ENCODE measurements at regions not wholly inside any gene's neighbourhood (a gene's known extent, or its start where the extent isn't known, plus 50 kb on each side); places are given as distances from the start of the nearest gene placed in this dataset.
A peak's percentile ranks its signal among the peaks of the same experiment; 100 is the strongest.

DNA sequence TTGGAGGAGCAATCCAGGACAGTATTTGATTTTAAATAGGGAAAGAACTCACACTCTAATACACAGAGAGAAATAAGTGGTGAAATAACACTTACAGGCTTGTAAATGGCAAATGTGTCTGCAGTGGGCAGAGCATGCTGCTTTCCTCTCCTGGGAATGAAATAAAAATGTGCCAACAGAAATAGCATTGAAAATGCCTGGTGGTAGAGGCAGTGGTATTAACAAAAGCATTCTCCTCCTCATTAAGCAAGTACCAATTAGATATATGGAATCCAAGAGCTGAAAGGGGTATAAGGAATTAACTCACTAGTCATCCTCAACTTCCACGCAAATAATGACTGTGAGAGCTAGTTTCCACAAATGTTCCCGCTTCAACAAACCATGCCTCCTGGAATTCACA lies 364.1 kb upstream of the KCNMB2 start:
- no peak overlapping the region for H3K27ac ChIP-seq (replicated peaks)
- H3K36me3 ChIP-seq = no peaks in the 10 kb centered on the region
- DNase-seq = no peak
- peaks cover 24% of the 10 kb centered on the region for H3K4me1 ChIP-seq
- TF ChIP-seq, protein P1, sequence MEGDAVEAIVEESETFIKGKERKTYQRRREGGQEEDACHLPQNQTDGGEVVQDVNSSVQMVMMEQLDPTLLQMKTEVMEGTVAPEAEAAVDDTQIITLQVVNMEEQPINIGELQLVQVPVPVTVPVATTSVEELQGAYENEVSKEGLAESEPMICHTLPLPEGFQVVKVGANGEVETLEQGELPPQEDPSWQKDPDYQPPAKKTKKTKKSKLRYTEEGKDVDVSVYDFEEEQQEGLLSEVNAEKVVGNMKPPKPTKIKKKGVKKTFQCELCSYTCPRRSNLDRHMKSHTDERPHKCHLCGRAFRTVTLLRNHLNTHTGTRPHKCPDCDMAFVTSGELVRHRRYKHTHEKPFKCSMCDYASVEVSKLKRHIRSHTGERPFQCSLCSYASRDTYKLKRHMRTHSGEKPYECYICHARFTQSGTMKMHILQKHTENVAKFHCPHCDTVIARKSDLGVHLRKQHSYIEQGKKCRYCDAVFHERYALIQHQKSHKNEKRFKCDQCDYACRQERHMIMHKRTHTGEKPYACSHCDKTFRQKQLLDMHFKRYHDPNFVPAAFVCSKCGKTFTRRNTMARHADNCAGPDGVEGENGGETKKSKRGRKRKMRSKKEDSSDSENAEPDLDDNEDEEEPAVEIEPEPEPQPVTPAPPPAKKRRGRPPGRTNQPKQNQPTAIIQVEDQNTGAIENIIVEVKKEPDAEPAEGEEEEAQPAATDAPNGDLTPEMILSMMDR (IDR thresholded peaks at IDR 0.05; ENCODE audit: borderline replicate concordance) = no peak
- intact Hi-C loops (cut with micrococcal nuclease) = no loop called here
- H3K9me3 ChIP-seq (replicated peaks) = peaks cover 11% of the 10 kb centered on the region
- no peaks in the 10 kb centered on the region for H3K27me3 ChIP-seq (ENCODE audit: low read depth)
- no peak overlapping the region for H3K4me3 ChIP-seq

DNA sequence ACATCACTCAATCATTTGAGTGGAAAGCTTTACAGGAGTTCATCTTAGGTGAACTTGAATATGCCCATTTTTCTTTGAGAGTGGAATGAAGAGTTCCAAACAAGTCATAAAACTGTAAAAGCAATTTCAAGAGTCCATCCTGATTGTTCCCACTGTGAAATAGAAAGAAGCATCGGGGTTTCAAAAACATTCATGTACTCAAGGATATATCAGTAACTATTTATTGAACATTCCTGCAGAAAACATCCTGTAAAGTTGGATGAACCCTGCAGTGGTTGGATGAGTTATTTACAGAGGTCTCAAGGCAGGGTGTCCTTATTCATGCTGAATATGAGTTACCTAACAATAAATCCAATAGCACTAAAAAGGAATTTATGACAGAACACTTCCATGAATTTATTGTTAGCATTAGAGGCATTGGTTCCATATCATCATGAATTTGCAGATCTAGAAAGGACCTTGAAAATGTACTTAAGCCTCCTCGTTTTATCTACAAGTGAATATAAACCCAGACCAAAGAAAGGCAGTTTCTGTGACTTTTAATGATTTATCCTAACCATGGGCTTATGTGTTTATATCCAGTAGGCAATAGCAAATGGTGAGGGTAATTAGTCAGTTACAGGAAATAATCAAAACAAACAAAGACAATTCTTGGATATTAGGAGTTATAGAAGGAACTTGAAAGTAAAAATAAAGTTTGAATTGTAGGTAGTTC lies 361.9 kb upstream of the KCNMB2 start:
- Histone ChIP-seq H3K27me3 (ENCODE audit: low read depth) (no peaks in the 10 kb centered on the region), H3K4me1 (peaks cover 24% of the 10 kb centered on the region), H3K27ac (replicated peaks) (no peak overlapping the region), H3K4me3 (no peak overlapping the region), H3K36me3 (no peaks in the 10 kb centered on the region), H3K9me3 (replicated peaks) (no peaks in the 10 kb centered on the region)
- no peak for DNase-seq
- TF ChIP-seq, protein P1 (IDR thresholded peaks at IDR 0.05; ENCODE audit: borderline replicate concordance) = no peak
- intact Hi-C loops (cut with micrococcal nuclease) = no loop called here

DNA sequence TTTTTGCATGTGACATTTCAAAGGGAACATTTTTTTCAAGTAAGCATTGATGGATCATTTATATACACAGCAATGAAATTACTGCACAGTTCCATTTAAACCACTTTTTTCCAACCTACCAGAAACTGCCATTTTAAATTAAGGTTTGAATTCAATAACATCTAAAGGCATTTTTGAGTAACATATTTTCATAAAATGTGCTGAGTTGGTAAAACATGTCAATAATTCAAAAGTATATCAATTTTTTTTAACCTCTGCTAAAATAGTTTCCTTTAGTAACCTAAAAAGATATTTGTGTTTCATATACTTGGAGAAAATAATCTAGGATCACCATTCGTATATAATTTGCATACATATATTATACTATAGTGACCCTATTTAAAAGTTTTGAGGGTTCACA lies 355.1 kb upstream of the KCNMB2 start:
- Histone ChIP-seq H3K9me3 (replicated peaks) (no peaks in the 10 kb centered on the region), H3K27ac (replicated peaks) (no peak overlapping the region), H3K27me3 (ENCODE audit: low read depth) (no peaks in the 10 kb centered on the region), H3K36me3 (no peaks in the 10 kb centered on the region), H3K4me3 (no peak overlapping the region), H3K4me1 (peaks cover 12% of the 10 kb centered on the region)
- DNase-seq = no peak
- intact Hi-C loops (cut with micrococcal nuclease) = no loop called here
- TF ChIP-seq, protein P1 (IDR thresholded peaks at IDR 0.05; ENCODE audit: borderline replicate concordance) = no peak

DNA sequence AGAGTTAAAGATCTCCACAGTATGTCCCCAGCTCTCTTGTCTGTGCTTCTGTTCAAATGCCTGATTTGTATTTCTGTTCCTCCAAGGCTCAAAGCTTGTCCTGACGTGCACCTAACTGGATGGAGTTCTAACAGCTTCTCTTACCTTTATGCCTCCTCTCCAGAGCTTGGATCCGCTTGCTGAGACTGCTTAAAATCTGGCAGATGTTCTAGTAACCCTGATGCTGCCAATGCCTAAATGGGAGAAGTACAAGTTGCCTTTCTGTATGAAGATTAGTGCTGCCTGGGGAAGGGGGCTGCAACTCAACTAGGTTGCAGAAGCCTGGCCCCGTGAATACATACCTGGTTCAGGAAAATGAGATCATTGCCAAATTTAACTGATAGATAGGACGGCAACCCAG lies 354.5 kb upstream of the KCNMB2 start:
- Histone ChIP-seq H3K4me3 (no peak overlapping the region), H3K4me1 (peaks cover 12% of the 10 kb centered on the region), H3K27me3 (ENCODE audit: low read depth) (no peaks in the 10 kb centered on the region), H3K36me3 (no peaks in the 10 kb centered on the region), H3K9me3 (replicated peaks) (no peaks in the 10 kb centered on the region), H3K27ac (replicated peaks) (peak overlapping the region; percentile 29)
- intact Hi-C loops (cut with micrococcal nuclease) = no loop called here
- TF ChIP-seq, protein P1 (IDR thresholded peaks at IDR 0.05; ENCODE audit: borderline replicate concordance) = no peak
- no peak for DNase-seq

DNA sequence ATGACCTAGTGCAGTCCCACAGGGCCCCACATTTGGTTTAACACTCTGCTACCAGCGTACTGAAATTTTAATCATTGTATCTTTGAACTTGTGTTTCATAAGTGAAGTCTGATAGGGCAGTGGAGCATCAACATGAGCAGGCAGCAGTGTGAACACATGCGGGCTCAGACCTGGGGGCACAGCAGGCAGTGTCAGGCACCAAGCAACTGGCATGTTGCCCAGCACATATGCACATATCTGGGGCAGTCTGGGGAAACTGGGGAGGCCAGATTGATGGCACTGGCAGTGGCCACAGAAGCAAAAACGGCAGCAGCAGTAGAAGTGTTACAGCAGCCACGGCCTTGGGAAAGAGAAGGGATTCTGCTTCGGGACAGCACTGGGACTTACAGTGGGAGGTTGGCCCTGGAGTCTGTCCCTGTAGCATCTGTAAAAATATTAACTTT lies 353.9 kb upstream of the KCNMB2 start:
- TF ChIP-seq, protein P1 (IDR thresholded peaks at IDR 0.05; ENCODE audit: borderline replicate concordance) = no peak
- intact Hi-C loops (cut with micrococcal nuclease) = no loop called here
- Histone ChIP-seq H3K9me3 (replicated peaks) (no peaks in the 10 kb centered on the region), H3K4me1 (peaks cover 12% of the 10 kb centered on the region), H3K27me3 (ENCODE audit: low read depth) (no peaks in the 10 kb centered on the region), H3K27ac (replicated peaks) (peak overlapping the region; percentile 29), H3K36me3 (no peaks in the 10 kb centered on the region), H3K4me3 (no peak overlapping the region)
- DNase-seq = no peak

Measured in left ventricle myocardium inferior (tissue), 1 donor.